Fibroblast of lung (primary cell): ENCODE measurements at regions not wholly inside any gene's neighbourhood (a gene's known extent, or its start where the extent isn't known, plus 50 kb on each side); places are given as distances from the start of the nearest gene placed in this dataset.

ENCODE experiments used
- DNase-seq, 2 donors: peaks; one replicate each; pipeline versions ENCODE4 v3.0.0 to v3.0.0-alpha.2; 2010; ENCODE audit warnings: low read depth in 2 of 2
- H2AFZ ChIP-seq: 2 replicates; pipeline ENCODE4 v1.5.1; 2012; ENCODE audit warnings: low read length, control low read depth, inconsistent platforms
- H3K27ac ChIP-seq: 2 replicates; pipeline ENCODE4 v1.5.1; 2011; ENCODE audit warnings: low read length, control low read depth; ENCODE audit not compliant: insufficient read depth
- H3K27me3 ChIP-seq: 2 replicates; pipeline ENCODE4 v1.5.1; 2011; ENCODE audit warnings: mild to moderate bottlenecking, low read length; ENCODE audit not compliant: control insufficient read depth, insufficient read depth
- H3K36me3 ChIP-seq: 2 replicates; pipeline ENCODE4 v1.5.1; 2011; ENCODE audit warnings: low read length; ENCODE audit not compliant: control insufficient read depth, insufficient read depth
- H3K4me1 ChIP-seq: 2 replicates; pipeline ENCODE4 v1.5.1; 2011; ENCODE audit warnings: low read length; ENCODE audit not compliant: control insufficient read depth, insufficient read depth; ENCODE audit errors: extremely low read depth
- H3K4me2 ChIP-seq: 2 replicates; pipeline ENCODE4 v1.5.1; 2011; ENCODE audit warnings: low read length, control low read depth; ENCODE audit not compliant: insufficient read depth; ENCODE audit errors: extremely low read depth
- H3K4me3 ChIP-seq, 4 experiments: fragments of 200-600 bp in 1 of 4; sonication (generic) in 1 of 4; replicated peaks in 1 of 4; 2 replicates each; pipeline ENCODE4 v1.5.1; 2011 to 2016; ENCODE audit warnings: low read length in 4 of 4, low read depth in 3 of 4, mild to moderate bottlenecking in 3 of 4, control low read depth in 2 of 4, inconsistent platforms in 1 of 4, mixed read lengths in 1 of 4; ENCODE audit not compliant: insufficient read depth in 1 of 4; ENCODE audit errors: control extremely low read depth in 1 of 4
- H3K79me2 ChIP-seq: 2 replicates; pipeline ENCODE4 v1.5.1; 2012; ENCODE audit warnings: mild to moderate bottlenecking, low read length, inconsistent platforms; ENCODE audit not compliant: control insufficient read depth, insufficient read depth
- H3K9ac ChIP-seq: 2 replicates; pipeline ENCODE4 v1.5.1; 2011; ENCODE audit warnings: mild to moderate bottlenecking, low read length, control low read depth; ENCODE audit not compliant: insufficient read depth
- H3K9me3 ChIP-seq: 2 replicates; pipeline ENCODE4 v1.5.1; 2012; ENCODE audit warnings: low read depth, low read length; ENCODE audit not compliant: control insufficient read depth, insufficient read depth
- H4K20me1 ChIP-seq: 2 replicates; pipeline ENCODE4 v1.5.1; 2011; ENCODE audit warnings: low read length; ENCODE audit not compliant: control insufficient read depth, insufficient read depth; ENCODE audit errors: extremely low read depth
- CTCF ChIP-seq, 2 donors: IDR thresholded peaks in 1 of 2; conservative IDR thresholded peaks in 1 of 2; 1 replicate in 1 of 2; 2 replicates in 1 of 2; pipeline ENCODE4 v1.5.1; 2011 to 2012; ENCODE audit warnings: low read length in 2 of 2, control low read depth in 1 of 2, inconsistent platforms in 1 of 2, low read depth in 1 of 2, mild to moderate bottlenecking in 1 of 2
- EZH2 ChIP-seq: IDR thresholded peaks from 2 replicates; pipeline ENCODE4 v1.5.1; 2012; ENCODE audit warnings: low read length, control low read depth, mild to moderate bottlenecking; ENCODE audit errors: missing control alignments

DNA sequence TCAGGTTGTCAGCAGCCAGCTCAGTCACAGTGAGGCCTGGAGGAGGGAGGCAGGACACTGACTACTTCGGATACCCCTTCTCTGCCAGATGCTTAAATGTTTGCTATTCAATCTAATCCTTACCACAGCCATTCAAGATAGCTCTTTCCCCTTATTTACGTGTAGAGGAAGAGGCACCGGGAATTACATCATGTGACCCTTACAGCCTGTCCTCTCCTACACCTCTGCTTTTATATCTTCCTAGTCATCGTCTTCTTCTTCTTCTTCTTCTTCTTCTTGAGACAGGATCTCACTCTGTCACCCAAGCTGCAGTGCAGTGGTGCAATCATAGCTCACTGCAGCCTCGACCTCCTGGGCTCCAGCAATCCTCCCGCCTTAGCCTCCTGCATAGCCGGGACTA is 148.1 kb upstream of the NEDD9 start:
- Histone ChIP-seq H3K4me3 (no peak overlapping the region), H3K4me2 (no peak overlapping the region), H4K20me1 (no peaks in the 10 kb centered on the region), H3K4me1 (no peaks in the 10 kb centered on the region), H3K27ac (no peak overlapping the region), H3K79me2 (no peaks in the 10 kb centered on the region), H2AFZ (no peak overlapping the region), H3K27me3 (no peaks in the 10 kb centered on the region), H3K9me3 (no peaks in the 10 kb centered on the region), H3K9ac (no peak overlapping the region), H3K36me3 (no peaks in the 10 kb centered on the region)
- no peak for DNase-seq
- no peak for TF ChIP-seq EZH2
- TF ChIP-seq CTCF (conservative IDR thresholded peaks at IDR 0.05 in 1 of 2, IDR thresholded peaks at IDR 0.05 in 1 of 2; ENCODE audit: low read depth in 1 of 2, low read length in 2 of 2): no peak

DNA sequence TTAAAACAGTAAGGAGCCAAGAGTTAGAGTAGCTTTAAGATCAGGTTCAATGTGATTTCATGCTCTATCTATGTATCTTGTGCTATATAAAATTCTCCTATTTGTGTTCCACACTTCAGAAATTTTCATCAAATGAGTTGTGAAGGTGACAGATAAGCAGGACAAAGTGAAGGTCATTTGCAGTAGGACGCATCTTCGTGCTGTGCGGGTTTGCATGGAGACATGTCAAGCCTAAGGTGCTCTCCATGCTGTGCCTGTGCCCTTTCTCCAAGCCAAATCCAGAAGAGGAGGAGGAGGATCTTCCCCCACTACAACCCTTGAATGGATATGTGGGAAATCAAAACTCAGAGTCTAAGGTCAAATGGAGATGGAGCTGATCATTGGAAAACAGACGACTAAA is 147.3 kb upstream of the NEDD9 start:
- no peaks in the 10 kb centered on the region for H3K79me2 ChIP-seq
- no peak overlapping the region for H2AFZ ChIP-seq
- H3K27ac ChIP-seq: no peak overlapping the region
- no peak for TF ChIP-seq EZH2
- no peak for TF ChIP-seq CTCF (conservative IDR thresholded peaks at IDR 0.05 in 1 of 2, IDR thresholded peaks at IDR 0.05 in 1 of 2; ENCODE audit: low read depth in 1 of 2, low read length in 2 of 2)
- H3K4me2 ChIP-seq: no peak overlapping the region
- no peaks in the 10 kb centered on the region for H3K27me3 ChIP-seq
- no peak overlapping the region for H3K9ac ChIP-seq
- H3K4me1 ChIP-seq: no peaks in the 10 kb centered on the region
- no peaks in the 10 kb centered on the region for H3K36me3 ChIP-seq
- no peak overlapping the region for H3K4me3 ChIP-seq
- DNase-seq: no peak
- H4K20me1 ChIP-seq: no peaks in the 10 kb centered on the region
- H3K9me3 ChIP-seq: no peaks in the 10 kb centered on the region

DNA sequence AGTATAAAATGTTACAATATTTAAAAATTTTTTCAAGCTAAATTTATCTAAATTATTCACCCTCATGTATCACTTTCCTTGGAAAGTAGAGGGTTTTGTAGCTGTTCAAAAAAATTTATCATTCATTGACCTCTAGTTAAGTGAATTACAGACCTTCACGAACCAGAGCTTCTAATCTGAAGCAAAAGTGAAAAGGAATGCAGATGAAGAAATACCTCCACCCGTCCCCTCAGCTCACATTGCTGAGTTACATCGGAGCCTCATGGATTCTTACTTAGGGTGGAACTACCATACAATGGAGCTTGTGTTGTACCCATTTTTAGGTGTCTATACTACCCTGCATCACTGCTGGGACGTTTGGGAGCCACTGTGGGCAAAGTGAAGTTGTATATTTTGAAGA is 146.2 kb upstream of the NEDD9 start:
- Histone ChIP-seq H3K27me3 (no peaks in the 10 kb centered on the region), H3K9ac (no peak overlapping the region), H4K20me1 (no peaks in the 10 kb centered on the region), H2AFZ (no peak overlapping the region), H3K4me1 (no peaks in the 10 kb centered on the region), H3K4me3 (no peak overlapping the region), H3K27ac (no peak overlapping the region), H3K36me3 (no peaks in the 10 kb centered on the region), H3K9me3 (no peaks in the 10 kb centered on the region), H3K79me2 (no peaks in the 10 kb centered on the region), H3K4me2 (no peak overlapping the region)
- no peak for DNase-seq
- no peak for TF ChIP-seq CTCF (conservative IDR thresholded peaks at IDR 0.05 in 1 of 2, IDR thresholded peaks at IDR 0.05 in 1 of 2; ENCODE audit: low read depth in 1 of 2, low read length in 2 of 2)
- no peak for TF ChIP-seq EZH2
